SU-DHL-6 (cell line): ENCODE measurements at regions not wholly inside any gene's neighbourhood (a gene's known extent, or its start where the extent isn't known, plus 50 kb on each side); places are given as distances from the start of the nearest gene placed in this dataset.

ENCODE experiments used
- H2AFZ ChIP-seq: fragments of 200-600 bp; sonication (generic); 2 replicates; pipeline ENCODE4 v1.6.1; 2014; ENCODE audit warnings: low read depth, mild to moderate bottlenecking, moderate library complexity, mixed read lengths, antibody characterized with exemption, low read length; ENCODE audit not compliant: severe bottlenecking
- H3F3A ChIP-seq: fragments of 200-600 bp; shearing (Covaris generic); 2 replicates; pipeline ENCODE4 v1.6.0; 2016; ENCODE audit warnings: antibody characterized with exemption, mild to moderate bottlenecking; ENCODE audit not compliant: insufficient read depth
- H3K27ac ChIP-seq: fragments of 200-600 bp; sonication (generic); 2 replicates; pipeline ENCODE4 v1.5.1; 2016; ENCODE audit warnings: low read depth, mild to moderate bottlenecking, low read length, moderate library complexity, mixed read lengths
- H3K27me3 ChIP-seq: fragments of 200-600 bp; sonication (generic), shearing (Covaris generic); 2 replicates; pipeline ENCODE4 v1.6.0; 2014; ENCODE audit warnings: mild to moderate bottlenecking, low read length
- H3K36me3 ChIP-seq: fragments of 200-600 bp; sonication (generic); 2 replicates; pipeline ENCODE4 v1.6.1; 2014; ENCODE audit warnings: mild to moderate bottlenecking, low read length, mixed read lengths
- H3K4me2 ChIP-seq: fragments of 300-600, 200-600 bp; shearing (Covaris generic), sonication (generic); 2 replicates; pipeline ENCODE4 v1.6.0; 2014; ENCODE audit warnings: low read length, low read depth, mild to moderate bottlenecking; ENCODE audit not compliant: poor library complexity, severe bottlenecking
- H3K4me3 ChIP-seq: fragments of 200-600 bp; sonication (generic); 2 replicates; pipeline ENCODE4 v1.5.1; 2014; ENCODE audit warnings: antibody characterized with exemption, low read length, mild to moderate bottlenecking, mixed read lengths; ENCODE audit not compliant: insufficient read depth, poor library complexity, severe bottlenecking
- H3K79me2 ChIP-seq: fragments of 200-600 bp; sonication (generic); 2 replicates; pipeline ENCODE4 v1.6.1; 2014; ENCODE audit warnings: mild to moderate bottlenecking, low read length, moderate library complexity; ENCODE audit not compliant: insufficient read depth
- H3K9ac ChIP-seq: fragments of 200-600 bp; sonication (generic); 2 replicates; pipeline ENCODE4 v1.7.0; 2014; ENCODE audit warnings: mild to moderate bottlenecking, low read length
- H3K9me2 ChIP-seq: fragments of 200-600 bp; sonication (generic); replicated peaks from 2 replicates; pipeline ENCODE4 v1.6.1; 2014; ENCODE audit warnings: low read length; ENCODE audit not compliant: insufficient read depth
- H3K9me3 ChIP-seq: fragments of 200-600 bp; sonication (generic); 2 replicates; pipeline ENCODE4 v1.6.1; 2014; ENCODE audit warnings: low read length, mixed read lengths; ENCODE audit not compliant: insufficient read depth
- H4K20me1 ChIP-seq: fragments of 200-600 bp; sonication (generic); 2 replicates; pipeline ENCODE4 v1.6.1; 2014; ENCODE audit warnings: low read depth, mild to moderate bottlenecking, antibody characterized with exemption, low read length, moderate library complexity, mixed read lengths
- EZH2phosphoT487 ChIP-seq: fragments of 200-600 bp; sonication (generic), shearing (Covaris generic); conservative IDR thresholded peaks from 2 replicates; pipeline ENCODE4 v1.6.1; 2018; ENCODE audit warnings: mild to moderate bottlenecking, antibody characterized with exemption, low read length, moderate library complexity, mixed read lengths
- TF ChIP-seq, protein P1 (sequence below): fragments of 200-600 bp; sonication (generic); IDR thresholded peaks from one replicate; pipeline ENCODE4 v1.5.1; 2017; ENCODE audit warnings: antibody characterized with exemption, mild to moderate bottlenecking, low read length, moderate library complexity; ENCODE audit not compliant: insufficient read depth, poor library complexity, severe bottlenecking

DNA sequence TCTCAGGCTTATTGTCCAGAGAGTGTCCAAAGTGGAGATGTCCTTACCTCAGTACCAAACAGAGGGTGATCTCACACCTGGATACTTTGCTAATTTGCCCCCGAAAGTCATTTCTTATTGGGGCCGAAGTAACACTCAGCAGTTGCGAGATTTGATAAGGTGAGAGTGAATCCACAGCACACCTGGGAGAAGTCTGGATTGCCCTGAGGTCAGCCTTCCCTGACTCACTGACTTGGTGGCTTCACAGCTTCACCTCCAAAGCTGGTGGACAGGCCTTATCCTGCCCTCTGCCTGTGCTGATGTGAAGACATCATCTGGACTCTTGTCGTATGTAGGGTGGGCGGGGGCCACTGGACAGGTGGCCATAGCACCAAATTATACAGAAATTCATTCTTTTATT is 101.9 kb upstream of the ARMC2 start:
- Histone ChIP-seq H4K20me1 (no peaks in the 10 kb centered on the region), H3K9me3 (no peaks in the 10 kb centered on the region), H3K9ac (no peak overlapping the region), H3K27ac (no peak overlapping the region), H3K9me2 (no peaks in the 10 kb centered on the region), H2AFZ (no peak overlapping the region), H3K4me3 (no peak overlapping the region), H3K36me3 (no peaks in the 10 kb centered on the region), H3F3A (no peaks in the 10 kb centered on the region), H3K79me2 (no peaks in the 10 kb centered on the region), H3K27me3 (no peaks in the 10 kb centered on the region), H3K4me2 (no peak overlapping the region)
- TF ChIP-seq, protein P1, sequence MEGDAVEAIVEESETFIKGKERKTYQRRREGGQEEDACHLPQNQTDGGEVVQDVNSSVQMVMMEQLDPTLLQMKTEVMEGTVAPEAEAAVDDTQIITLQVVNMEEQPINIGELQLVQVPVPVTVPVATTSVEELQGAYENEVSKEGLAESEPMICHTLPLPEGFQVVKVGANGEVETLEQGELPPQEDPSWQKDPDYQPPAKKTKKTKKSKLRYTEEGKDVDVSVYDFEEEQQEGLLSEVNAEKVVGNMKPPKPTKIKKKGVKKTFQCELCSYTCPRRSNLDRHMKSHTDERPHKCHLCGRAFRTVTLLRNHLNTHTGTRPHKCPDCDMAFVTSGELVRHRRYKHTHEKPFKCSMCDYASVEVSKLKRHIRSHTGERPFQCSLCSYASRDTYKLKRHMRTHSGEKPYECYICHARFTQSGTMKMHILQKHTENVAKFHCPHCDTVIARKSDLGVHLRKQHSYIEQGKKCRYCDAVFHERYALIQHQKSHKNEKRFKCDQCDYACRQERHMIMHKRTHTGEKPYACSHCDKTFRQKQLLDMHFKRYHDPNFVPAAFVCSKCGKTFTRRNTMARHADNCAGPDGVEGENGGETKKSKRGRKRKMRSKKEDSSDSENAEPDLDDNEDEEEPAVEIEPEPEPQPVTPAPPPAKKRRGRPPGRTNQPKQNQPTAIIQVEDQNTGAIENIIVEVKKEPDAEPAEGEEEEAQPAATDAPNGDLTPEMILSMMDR: no peak
- TF ChIP-seq EZH2phosphoT487: no peak

DNA sequence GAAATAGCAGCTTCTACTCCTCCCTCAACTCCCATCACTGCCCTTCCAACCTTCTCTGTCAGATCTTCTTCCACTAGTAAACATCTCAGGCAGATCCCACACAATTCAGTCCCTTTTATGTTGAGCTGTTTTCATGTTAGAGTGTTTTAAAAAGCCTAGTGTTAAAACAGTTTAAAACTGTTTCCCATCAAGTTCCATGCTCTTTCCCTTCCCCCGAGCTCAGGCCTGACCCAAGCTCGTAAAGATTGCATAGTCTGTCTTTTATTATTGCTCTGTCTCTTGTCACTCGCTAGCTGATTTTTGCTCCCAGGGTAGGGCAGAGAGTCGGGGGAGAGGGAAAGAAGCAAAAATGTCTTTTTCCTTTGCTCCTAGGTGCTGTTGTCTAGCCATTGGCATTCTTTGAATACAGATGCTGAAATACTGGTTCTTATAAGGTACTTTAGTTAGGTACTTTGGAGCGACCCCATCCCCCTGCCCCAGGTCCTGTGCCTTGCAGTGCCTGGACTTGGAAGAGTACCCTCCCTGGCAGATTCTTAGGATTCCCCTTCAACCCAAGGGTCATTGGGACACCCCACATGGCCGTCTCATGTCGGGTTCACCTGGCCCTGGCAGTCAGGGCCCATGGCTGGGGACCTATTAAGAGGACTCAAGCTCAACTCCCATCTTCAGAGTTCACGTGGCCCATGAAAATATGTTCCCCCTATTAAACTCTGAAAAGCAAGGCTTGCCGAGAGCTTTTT is 101.2 kb upstream of the ARMC2 start:
- H4K20me1 ChIP-seq: no peaks in the 10 kb centered on the region
- no peaks in the 10 kb centered on the region for H3F3A ChIP-seq
- H3K9me2 ChIP-seq: no peaks in the 10 kb centered on the region
- H3K4me3 ChIP-seq: no peak overlapping the region
- no peak overlapping the region for H2AFZ ChIP-seq
- H3K9me3 ChIP-seq: no peaks in the 10 kb centered on the region
- H3K9ac ChIP-seq: no peak overlapping the region
- no peak overlapping the region for H3K27ac ChIP-seq
- no peaks in the 10 kb centered on the region for H3K27me3 ChIP-seq
- no peaks in the 10 kb centered on the region for H3K36me3 ChIP-seq
- H3K4me2 ChIP-seq: no peak overlapping the region
- TF ChIP-seq, protein P1: no peak
- no peak for TF ChIP-seq EZH2phosphoT487
- H3K79me2 ChIP-seq: no peaks in the 10 kb centered on the region

DNA sequence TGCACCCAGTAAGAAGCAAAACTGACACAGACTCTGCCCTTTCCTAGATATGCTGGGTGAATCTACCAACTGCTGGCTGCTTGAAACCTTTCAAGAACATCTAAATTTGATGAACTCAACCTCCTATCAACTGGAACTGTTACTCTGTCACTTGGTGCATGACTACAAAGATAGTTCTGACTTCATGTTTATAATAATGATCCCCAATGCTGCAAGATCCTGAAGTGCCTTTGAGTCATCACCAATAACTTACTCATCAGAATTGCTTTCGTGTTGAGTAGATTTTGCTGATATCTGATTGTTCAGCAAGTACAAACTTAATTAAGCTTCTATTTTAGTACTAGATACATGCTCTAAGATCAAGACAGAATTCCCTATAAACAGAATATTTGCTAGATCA is 100.2 kb upstream of the ARMC2 start:
- Histone ChIP-seq H3K4me2 (no peak overlapping the region), H3K27ac (no peak overlapping the region)

More for the DNA sequence above, 100.2 kb upstream of the ARMC2 start:
- Histone ChIP-seq H3K4me3 (no peak overlapping the region), H2AFZ (no peak overlapping the region), H3K9me2 (no peaks in the 10 kb centered on the region), H3K36me3 (no peaks in the 10 kb centered on the region), H4K20me1 (no peaks in the 10 kb centered on the region), H3K27me3 (no peaks in the 10 kb centered on the region), H3F3A (no peaks in the 10 kb centered on the region), H3K9me3 (no peaks in the 10 kb centered on the region), H3K9ac (no peak overlapping the region), H3K79me2 (no peaks in the 10 kb centered on the region)
- TF ChIP-seq EZH2phosphoT487: no peak
- TF ChIP-seq, protein P1: no peak
